Tibial artery (tissue), 4 donors: ENCODE measurements at regions not wholly inside any gene's neighbourhood (a gene's known extent, or its start where the extent isn't known, plus 50 kb on each side); places are given as distances from the start of the nearest gene placed in this dataset.

Experiments
- DNase-seq, 2 donors: peaks; one replicate each; pipeline ENCODE4 v3.0.0-alpha.2; 2019
- H3K27ac ChIP-seq, 2 donors: fragments of 200-600 bp; sonication (generic) in 1 of 2; 1 replicate in 1 of 2; 2 replicates in 1 of 2; pipeline ENCODE4 v1.5.1; 2018 to 2019; ENCODE audit warnings: mild to moderate bottlenecking in 1 of 2
- H3K27me3 ChIP-seq, 2 donors: fragments of 200-600 bp; sonication (generic) in 1 of 2; one replicate each; pipeline versions ENCODE4 v1.5.1 to v1.6.0; 2016 to 2019
- H3K36me3 ChIP-seq, 3 donors: fragments of 200-600 bp; sonication (generic) in 2 of 3; one replicate each; pipeline ENCODE4 v1.5.1; 2016 to 2019; ENCODE audit warnings: mild to moderate bottlenecking in 2 of 3
- H3K4me1 ChIP-seq, 4 donors: fragments of 200-600 bp; sonication (generic) in 2 of 4; 1 replicate in 3 of 4; 2 replicates in 1 of 4; pipeline ENCODE4 v1.5.1; 2016 to 2019
- H3K4me3 ChIP-seq, 2 donors: fragments of 200-600 bp; sonication (generic) in 1 of 2; 1 replicate in 1 of 2; 2 replicates in 1 of 2; pipeline ENCODE4 v1.5.1; 2018 to 2019; ENCODE audit warnings: mild to moderate bottlenecking in 2 of 2
- H3K9me3 ChIP-seq, 3 donors: fragments of 200-600 bp; sonication (generic) in 1 of 3; one replicate each; pipeline ENCODE4 v1.5.1; 2016 to 2019
- intact Hi-C: fragments of 100-400 bp; cut with DNase I; formaldehyde crosslinking; loops from one replicate; pipeline ENCODE4 v1.15.0; 2023; ENCODE audit warnings: low total_unique reads
- TF ChIP-seq, protein P1 (sequence below), 2 experiments: fragments of 200-600 bp in 1 of 2; fragments of 450-650 bp in 1 of 2; IDR thresholded peaks; one replicate each; pipeline ENCODE4 v1.5.1; 2017 to 2019; ENCODE audit warnings: antibody characterized with exemption in 2 of 2, mild to moderate bottlenecking in 1 of 2, moderate library complexity in 1 of 2

DNA sequence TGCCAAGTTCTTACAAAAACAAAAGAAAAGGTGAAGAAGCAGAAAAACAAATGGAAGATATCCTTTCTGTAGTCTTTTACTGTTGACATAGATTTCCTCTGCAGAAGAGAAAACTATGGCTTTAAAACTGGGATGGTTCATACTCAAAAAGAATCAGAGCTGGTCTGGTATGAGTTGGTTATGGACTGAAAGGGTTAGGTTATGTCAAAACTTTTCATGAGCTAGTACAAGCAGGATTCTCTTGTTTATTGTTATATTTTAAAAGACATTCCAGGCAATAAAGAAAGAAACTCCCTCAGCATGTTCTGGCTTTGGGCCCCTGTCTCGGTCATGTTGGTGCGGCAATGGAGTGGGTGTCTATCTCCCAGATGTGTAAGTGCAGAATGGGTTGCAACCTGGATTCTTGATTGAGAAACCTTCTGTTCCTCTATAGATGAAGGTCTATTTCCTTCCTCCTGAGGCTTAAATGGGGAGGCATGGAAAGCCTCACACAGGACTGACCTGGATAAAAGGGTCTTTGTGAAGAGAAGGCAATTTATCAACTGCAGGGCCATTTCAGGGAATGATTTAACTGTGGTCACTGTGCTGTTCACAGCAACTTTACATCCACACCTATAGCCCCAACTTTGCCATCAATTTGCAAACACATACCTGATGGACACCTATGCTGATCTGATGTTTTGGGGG, 209.6 kb upstream of the TNC start:
- Histone ChIP-seq H3K27ac (peak overlapping the region; percentile 50 to 68), H3K4me3 (no peak overlapping the region)

DNA sequence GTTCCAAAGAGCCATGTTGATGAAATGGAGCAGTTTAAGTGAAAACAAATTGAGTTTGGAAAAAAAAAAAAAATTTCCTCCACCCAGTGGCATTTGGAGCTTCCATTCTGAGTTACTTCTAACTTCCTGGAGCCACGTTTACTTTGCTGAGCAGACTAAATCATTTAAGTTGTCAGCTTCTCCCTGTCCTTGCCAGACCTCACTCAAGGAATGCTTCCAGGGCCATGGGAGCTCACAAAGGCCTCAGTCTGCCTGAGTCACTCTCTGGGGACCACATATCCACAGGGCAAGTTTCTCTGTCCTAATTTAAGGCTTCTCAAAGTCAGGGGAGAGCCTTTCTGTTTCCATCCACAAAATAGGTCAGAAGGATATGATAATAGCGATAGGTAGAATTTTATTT, 210.3 kb upstream of the TNC start:
- H3K4me1 ChIP-seq = peaks cover 0 to 31% (median 19%) of the 10 kb centered on the region in 4 donors
- DNase-seq = peak; percentile 69 to 89
- H3K27ac ChIP-seq = peak overlapping the region; percentile 50 to 68
- H3K27me3 ChIP-seq = no peaks in the 10 kb centered on the region
- H3K9me3 ChIP-seq = no peaks in the 10 kb centered on the region
- H3K36me3 ChIP-seq = no peaks in the 10 kb centered on the region
- TF ChIP-seq, protein P1, sequence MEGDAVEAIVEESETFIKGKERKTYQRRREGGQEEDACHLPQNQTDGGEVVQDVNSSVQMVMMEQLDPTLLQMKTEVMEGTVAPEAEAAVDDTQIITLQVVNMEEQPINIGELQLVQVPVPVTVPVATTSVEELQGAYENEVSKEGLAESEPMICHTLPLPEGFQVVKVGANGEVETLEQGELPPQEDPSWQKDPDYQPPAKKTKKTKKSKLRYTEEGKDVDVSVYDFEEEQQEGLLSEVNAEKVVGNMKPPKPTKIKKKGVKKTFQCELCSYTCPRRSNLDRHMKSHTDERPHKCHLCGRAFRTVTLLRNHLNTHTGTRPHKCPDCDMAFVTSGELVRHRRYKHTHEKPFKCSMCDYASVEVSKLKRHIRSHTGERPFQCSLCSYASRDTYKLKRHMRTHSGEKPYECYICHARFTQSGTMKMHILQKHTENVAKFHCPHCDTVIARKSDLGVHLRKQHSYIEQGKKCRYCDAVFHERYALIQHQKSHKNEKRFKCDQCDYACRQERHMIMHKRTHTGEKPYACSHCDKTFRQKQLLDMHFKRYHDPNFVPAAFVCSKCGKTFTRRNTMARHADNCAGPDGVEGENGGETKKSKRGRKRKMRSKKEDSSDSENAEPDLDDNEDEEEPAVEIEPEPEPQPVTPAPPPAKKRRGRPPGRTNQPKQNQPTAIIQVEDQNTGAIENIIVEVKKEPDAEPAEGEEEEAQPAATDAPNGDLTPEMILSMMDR (IDR thresholded peaks at IDR 0.05) = peak in 1 of 2 experiments; percentile 11
- H3K4me3 ChIP-seq = no peak overlapping the region
- intact Hi-C loops = no loop called here

More for the DNA sequence above, 209.6 kb upstream of the TNC start:
- H3K27me3 ChIP-seq = no peaks in the 10 kb centered on the region
- H3K36me3 ChIP-seq = no peaks in the 10 kb centered on the region
- intact Hi-C loops = no loop called here
- H3K9me3 ChIP-seq = no peaks in the 10 kb centered on the region
- no peak for DNase-seq
- H3K4me1 ChIP-seq = peaks cover 0 to 31% (median 19%) of the 10 kb centered on the region in 4 donors
- TF ChIP-seq, protein P1 (IDR thresholded peaks at IDR 0.05) = no peak

DNA sequence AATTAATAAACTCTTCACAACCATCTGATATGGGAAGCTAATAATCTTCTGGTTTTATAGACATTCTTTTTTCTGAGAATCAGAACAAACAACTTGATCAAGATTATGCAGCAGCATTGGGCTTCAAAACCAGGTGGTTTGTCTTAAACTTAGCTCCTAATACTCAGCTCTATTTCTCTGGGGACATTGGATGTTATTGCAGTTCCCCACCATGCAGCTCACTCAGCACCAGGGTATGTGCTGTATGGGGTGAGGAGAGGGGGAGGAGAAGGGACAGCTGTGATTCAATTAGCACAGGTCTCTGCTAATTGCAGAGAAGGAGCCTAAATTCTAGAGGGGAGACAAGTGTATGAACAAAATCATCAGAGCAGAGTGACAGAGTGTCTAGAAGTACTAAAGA, 210.7 kb upstream of the TNC start:
- H3K4me3 ChIP-seq = no peak overlapping the region
- intact Hi-C loops = no loop called here
- no peaks in the 10 kb centered on the region for H3K9me3 ChIP-seq
- peaks cover 0 to 35% (median 19%) of the 10 kb centered on the region in 4 donors for H3K4me1 ChIP-seq
- H3K36me3 ChIP-seq = no peaks in the 10 kb centered on the region
- TF ChIP-seq, protein P1 (IDR thresholded peaks at IDR 0.05) = no peak
- DNase-seq = no peak
- peak overlapping the region; percentile 50 to 68 for H3K27ac ChIP-seq
- H3K27me3 ChIP-seq = no peaks in the 10 kb centered on the region

DNA sequence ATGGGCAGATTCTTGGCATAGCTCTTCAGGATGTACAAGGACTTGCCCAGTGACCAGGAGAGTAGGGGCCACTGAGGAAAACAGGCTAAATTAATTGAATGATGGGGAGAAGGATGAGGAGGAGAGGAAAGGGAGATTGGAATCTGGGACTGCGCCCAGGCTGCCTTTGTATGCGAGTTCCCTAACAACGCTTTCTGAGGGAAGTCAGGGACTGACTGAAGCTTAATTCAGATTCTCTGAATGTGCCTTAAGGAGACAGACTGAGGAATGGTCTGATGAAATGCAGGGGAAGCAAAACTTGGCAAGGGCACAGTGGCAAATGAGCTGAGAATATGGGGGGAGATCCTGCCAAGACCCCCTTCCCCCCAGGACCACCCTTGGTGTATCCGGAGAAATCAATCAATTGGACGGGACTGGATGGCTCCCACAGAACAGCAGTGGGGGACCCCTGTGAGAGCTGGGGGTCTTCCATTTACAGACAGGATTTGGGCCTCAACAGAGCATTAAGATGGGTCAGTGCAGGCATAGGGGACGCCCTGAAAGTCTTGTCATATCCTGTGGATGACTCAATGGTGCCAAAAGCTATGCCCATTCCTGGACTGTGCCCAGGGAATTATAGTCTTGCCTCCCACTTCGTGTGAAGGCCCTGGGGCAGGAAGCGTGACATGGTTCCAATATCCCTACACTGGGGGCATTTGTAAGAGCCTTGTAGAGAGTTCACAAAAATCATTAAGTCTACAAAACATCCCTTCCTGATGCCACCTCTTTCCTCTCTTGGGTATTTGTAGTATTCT, 215.5 kb upstream of the TNC start:
- Histone ChIP-seq H3K36me3 (no peaks in the 10 kb centered on the region), H3K4me1 (peaks cover 0 to 30% (median 6%) of the 10 kb centered on the region in 4 donors), H3K27ac (no peak overlapping the region), H3K27me3 (no peaks in the 10 kb centered on the region), H3K9me3 (no peaks in the 10 kb centered on the region), H3K4me3 (no peak overlapping the region)
- intact Hi-C loops = no loop called here
- TF ChIP-seq, protein P1 (IDR thresholded peaks at IDR 0.05) = no peak
- DNase-seq = no peak

DNA sequence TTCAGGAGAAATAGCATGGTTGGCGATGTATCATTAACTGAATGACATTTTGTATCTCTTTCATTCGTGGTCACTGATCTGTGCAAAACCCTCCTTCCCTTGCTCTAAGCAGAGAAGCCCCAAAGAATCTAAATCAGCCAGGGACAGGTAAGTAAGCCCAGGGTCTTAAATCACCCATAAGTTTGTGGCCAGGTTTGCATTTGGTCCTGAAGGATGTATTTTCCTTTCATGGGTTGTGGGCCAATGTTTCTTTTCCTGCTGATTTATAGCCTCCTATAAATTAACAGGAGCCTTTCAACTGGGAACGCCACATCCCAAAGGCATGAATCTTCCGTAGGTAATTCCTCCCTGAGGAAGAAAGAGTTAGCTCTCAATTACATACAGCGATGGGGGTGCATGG, 217.5 kb upstream of the TNC start:
- DNase-seq = no peak
- intact Hi-C loops = no loop called here
- TF ChIP-seq, protein P1 (IDR thresholded peaks at IDR 0.05) = no peak
- peaks cover 0 to 24% (median 5%) of the 10 kb centered on the region in 4 donors for H3K4me1 ChIP-seq
- H3K9me3 ChIP-seq = no peaks in the 10 kb centered on the region
- H3K36me3 ChIP-seq = no peaks in the 10 kb centered on the region
- H3K4me3 ChIP-seq = no peak overlapping the region
- no peak overlapping the region for H3K27ac ChIP-seq
- no peaks in the 10 kb centered on the region for H3K27me3 ChIP-seq
